ENCODE measurements at regions not wholly inside any gene's neighbourhood (a gene's known extent, or its start where the extent isn't known, plus 50 kb on each side); places are given as distances from the start of the nearest gene placed in this dataset.
"Not testable (repeated sequence)": the region's sequence is repeated elsewhere in the genome, so short reads cannot be mapped to it uniquely, and the experiment has no call there.

DNA sequence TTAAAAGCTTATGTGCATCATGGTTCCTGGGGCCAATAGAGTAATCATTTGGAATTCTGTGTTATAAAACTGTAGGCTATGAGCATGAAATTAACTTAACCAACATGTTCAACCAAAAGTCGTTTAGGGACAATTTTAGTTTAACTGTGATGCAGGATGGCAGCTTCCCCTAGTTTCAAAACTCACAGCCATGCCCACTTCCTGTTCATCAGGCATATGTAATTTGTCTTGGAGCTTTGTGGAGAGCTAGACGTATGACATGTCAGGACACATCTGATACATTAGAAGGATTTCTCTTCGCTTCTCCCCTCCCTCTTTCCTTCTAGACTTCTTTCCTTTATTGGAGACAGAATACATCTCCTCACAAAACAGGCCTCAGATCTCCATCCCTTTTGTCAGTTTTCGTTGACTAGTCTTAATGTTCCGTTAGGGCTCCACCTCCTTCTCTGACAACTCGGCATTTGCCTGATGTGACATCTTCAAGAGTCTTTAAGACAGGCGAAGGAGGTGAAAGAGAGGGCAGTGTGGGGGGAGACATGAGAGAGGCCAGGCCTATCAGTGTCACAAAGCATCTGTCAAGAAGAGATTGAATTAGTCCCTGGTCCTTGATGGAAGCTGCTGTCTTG lies 176.0 kb downstream of the MSX2 start:
- no peak for DNase-seq

GRCh38 chr5:174897281-174897950 lies 173.0 kb downstream of the MSX2 start:
- DNase-seq: no peak

GRCh38 chr5:174895360-174895759 lies 171.0 kb downstream of the MSX2 start:
- no peak for DNase-seq

- DNase-seq: no peak
Observed at GRCh38 chr5:174892742-174893141, 168.4 kb downstream of the MSX2 start.

DNA sequence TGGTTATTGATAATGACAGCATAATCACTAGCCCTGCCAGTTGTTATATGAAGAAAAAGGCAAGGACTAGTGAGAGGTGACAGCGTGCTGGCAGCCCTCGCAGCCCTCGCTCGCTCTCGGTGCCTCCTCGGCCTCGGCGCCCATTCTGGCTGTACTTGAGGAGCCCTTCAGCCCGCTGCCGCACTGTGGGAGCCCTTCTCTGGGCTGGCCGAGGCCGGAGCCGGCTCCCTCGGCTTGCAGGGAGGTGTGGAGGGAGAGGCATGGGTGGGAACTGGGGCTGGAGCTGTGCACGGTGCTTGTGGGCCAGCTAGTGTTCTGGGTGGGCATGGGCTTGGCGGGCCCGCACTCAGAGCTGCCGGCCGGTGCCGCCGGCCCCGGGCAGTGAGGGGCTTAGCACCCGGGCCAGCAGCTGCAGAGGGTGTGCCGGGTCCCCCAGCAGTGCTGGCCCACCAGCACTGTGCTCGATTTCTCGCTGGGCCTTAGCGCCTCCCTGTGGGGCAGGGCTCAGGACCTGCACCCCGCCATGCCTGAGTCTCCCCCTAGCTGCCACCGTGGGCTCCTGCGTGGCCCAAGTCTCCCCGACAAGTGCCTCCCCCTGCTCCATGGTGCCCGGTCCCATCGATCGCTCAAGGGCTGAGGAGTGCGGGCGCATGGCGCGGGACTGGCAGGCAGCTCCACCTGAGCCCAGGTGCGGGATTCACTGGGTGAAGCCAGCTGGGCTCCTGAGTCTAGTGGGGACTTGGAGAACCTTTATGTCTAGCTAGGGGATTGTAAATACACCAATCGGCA lies 156.2 kb downstream of the MSX2 start:
- DNase-seq: not testable (repeated sequence)

DNA sequence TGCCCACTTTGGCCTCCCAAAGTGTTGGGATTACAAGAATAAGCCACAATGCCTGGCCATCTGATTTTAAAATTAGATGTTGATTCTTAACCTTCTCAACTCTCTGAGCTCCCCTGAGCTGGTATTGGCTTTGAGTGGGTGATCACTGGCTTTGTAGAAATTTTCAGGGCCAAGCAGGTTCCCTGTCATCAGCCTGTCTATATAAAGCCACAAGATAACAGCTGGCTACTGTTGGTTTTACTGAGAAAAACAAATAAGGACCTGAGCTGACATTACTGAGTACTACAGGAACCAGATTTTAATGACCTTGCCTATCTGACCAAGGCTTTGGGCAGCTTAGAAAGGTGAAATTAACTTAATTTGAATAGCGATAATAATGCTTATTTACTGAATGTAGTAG lies 153.6 kb downstream of the MSX2 start:
- DNase-seq: no peak

DNA sequence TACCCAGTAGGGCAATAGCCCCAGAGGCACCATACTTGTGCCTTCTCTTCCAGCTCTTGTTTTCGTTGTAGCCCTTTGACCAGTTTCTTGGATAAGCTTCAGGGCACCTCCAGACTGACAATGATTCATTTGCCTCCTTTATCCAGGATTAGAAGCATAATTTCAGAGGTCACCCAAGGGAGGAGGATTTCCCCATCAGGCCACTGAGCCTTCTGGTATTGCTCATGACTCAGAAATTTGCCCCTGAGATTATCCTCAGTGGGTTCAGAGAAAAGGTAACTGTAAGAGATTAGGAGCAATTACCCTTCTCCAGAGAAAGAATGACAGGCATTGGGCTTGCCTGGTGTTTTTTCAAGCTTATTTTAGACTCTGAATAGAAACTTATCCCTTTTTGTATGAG lies 147.9 kb downstream of the MSX2 start:
- no peak for DNase-seq

DNA sequence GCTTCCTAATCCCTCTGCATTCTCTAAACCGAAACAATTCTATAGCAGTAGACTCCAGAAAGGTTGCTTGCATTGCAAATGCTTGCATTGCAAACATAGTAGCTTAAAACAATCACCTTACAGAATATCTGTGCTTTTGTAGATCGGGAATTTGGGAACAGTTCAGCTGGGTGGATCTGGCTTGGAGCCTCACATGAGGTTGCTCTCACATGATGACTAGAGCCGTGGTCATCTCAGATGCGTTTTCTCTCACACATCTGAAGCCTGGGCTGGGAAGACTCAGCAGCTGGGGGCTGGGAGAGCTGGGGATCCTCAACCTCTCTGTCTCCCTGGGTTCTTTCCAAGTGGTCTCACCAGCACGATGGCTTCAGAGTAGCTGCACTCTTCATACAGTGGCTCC lies 127.8 kb downstream of the MSX2 start:
- DNase-seq: no peak

DNA sequence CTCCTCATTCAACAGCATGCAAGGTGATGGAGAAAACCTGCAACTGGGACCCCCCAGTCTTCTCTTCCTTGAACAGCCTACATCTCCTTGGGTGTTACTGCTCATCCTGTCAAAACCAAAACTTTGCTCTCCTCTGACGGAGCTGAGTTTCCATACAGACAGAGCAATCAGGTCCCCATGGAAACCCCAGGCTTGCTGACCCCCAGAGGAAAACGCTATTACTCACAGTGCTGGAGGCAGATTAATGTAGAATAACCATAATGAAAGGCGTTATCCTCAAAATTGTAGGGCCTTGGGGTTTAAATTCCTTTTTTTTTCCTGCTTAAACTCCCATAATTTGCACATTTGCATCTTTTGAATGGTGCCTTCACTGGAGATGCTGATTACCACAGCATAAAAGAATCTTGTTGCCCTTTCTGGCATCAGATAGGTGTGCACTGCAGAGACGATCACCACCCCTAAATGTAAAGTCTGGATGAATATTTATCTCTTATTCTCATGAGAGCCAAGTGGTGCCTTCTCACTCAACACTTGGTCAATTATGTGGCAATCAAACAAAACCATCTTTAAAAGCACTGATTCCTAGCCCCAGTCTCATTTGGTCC lies 126.3 kb downstream of the MSX2 start:
- no peak for DNase-seq

DNA sequence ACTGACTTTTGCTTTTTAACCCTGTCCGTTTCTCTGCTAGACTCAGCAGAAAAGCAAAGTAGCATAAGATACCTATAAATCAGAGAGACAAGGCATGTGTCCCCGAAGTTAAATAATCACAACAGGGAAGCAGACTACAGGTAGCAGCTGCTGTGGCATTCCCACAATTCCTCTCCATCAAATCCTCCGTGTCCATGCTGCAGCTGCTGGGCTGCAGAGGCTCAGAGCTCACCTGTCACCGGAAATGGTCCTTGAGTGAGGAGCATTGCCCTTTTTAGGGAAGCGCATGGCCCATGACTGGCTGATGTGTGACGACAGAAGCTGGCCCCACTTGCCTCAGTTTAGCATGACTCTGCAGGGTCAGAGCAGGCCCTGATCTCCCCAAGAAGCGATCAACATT lies 125.0 kb downstream of the MSX2 start:
- no peak for DNase-seq

GRCh38 chr5:174844971-174845370 lies 120.6 kb downstream of the MSX2 start:
- DNase-seq: no peak

- no peak for DNase-seq
Observed at GRCh38 chr5:174843263-174844250, 119.2 kb downstream of the MSX2 start.

GRCh38 chr5:174840435-174840834 lies 116.1 kb downstream of the MSX2 start:
- no peak for DNase-seq

DNA sequence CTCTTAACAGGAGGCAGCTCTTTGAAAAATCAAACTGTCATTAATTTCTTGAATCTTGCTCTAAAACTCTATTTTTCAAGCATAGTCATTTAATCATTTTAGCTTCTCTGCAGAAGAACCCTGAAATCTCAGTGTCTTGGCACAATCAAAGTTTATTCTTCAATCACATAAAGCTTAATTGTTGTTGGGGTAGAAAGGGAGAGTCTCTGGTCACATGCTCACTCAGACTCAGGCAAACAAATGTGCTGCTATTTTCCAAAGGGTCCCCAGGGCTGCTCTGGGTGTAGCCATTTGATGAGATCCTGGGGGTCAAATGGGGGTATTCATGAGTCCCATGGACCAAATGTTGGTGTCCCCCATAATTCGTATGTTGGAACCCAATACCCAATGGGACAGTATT lies 114.8 kb downstream of the MSX2 start:
- DNase-seq: no peak

GRCh38 chr5:174837919-174838902 lies 113.8 kb downstream of the MSX2 start:
- DNase-seq: no peak

GRCh38 chr5:174834081-174834480 lies 109.7 kb downstream of the MSX2 start:
- no peak for DNase-seq

DNA sequence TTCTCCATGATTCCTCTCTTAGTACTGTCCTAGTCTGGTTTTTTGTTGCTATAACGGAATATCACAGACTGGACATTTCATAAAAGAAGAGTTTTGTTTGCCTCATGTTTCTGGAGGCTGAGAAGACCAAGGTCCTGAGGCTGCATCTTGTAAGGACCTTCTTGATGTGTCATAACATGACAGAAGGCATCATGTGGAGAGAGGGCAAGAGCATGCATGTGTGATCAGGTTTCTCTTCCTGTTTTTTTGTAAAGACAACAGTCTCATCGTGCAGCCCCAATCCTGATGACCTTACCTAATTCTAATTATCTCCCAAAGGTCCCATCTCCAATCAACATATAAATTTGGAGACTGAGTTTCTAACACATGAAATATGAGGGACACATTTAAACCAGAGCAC lies 108.4 kb downstream of the MSX2 start:
- DNase-seq: no peak

GRCh38 chr5:174832025-174832424 lies 107.6 kb downstream of the MSX2 start:
- no peak for DNase-seq

DNA sequence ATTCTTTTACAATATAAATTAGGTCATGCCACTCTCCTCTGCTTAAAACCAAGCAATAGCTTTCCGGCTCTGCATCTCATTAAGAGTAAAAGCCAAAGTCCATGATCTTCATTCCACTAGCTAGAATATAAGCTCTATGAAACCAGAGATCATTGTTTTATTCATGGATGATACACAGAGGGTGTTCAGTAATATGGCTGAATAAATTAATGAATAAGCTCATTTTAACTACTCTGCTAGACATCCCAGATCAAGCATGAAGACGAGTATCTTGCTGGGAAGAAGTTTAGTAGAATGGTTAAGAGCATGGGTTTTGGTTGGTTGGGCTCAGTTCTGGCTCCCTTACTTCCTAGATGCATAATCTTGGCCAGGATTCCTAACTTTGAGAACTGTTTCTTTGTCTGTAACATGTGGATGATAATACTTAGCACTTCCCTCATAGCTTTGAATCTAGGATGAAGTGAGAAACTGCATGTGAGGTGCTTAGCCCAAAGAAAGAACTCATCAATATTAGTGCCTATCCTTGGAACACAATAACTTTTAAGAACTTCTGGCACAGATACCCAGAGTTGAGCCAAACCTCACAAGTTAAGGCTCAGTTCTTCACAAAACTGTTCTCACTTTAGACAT lies 106.8 kb downstream of the MSX2 start:
- DNase-seq: no peak

DNA sequence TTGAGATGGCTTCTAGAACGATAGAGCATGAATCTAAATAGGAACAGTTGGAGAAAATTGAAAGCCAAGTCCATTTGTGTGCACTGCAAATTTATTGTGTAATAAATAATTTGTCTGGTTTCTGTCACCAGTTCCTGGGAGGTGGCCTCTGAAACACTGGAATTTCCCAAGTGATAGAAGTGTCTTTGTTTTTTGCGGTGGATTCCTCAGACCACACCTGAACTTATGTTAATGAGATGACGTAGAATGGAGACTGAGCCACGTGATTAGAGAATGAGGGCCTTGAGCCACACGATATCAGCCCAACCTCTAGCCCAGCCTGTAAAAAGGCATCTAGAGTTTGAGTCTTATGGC lies 105.1 kb downstream of the MSX2 start:
- DNase-seq: no peak
